HUES64 (cell line): ENCODE measurements at regions not wholly inside any gene's neighbourhood (a gene's known extent, or its start where the extent isn't known, plus 50 kb on each side); places are given as distances from the start of the nearest gene placed in this dataset.

Experiments
- H3K27ac ChIP-seq: 2 replicates; pipeline ENCODE4 v1.7.0; 2013; ENCODE audit warnings: low read depth, low read length, inconsistent platforms
- H3K27me3 ChIP-seq: 2 replicates; pipeline ENCODE4 v1.6.1; 2013; ENCODE audit warnings: mild to moderate bottlenecking, low read length; ENCODE audit not compliant: insufficient read depth
- H3K36me3 ChIP-seq: 2 replicates; pipeline ENCODE4 v1.6.1; 2013; ENCODE audit warnings: mild to moderate bottlenecking, low read length; ENCODE audit not compliant: insufficient read depth
- H3K4me1 ChIP-seq: 2 replicates; pipeline ENCODE4 v1.6.1; 2013; ENCODE audit warnings: mild to moderate bottlenecking, low read length, moderate library complexity; ENCODE audit not compliant: insufficient read depth
- H3K4me3 ChIP-seq: 2 replicates; pipeline ENCODE4 v1.5.1; 2013; ENCODE audit warnings: mild to moderate bottlenecking, low read length, moderate library complexity
- H3K9ac ChIP-seq: 2 replicates; pipeline ENCODE4 v1.6.1; 2013; ENCODE audit warnings: mild to moderate bottlenecking, low read depth, low read length
- H3K9me3 ChIP-seq: 2 replicates; pipeline ENCODE4 v1.6.1; 2013; ENCODE audit warnings: low read depth, low read length; ENCODE audit not compliant: insufficient read depth
- WGBS: fragments of 150-250, 120-280 bp; methylation state at CpG from one replicate; pipeline ENCODE4 v1.1.7; 2013; ENCODE audit warnings: missing lambda C conversion rate; 5-methylcytosine and 5-hydroxymethylcytosine counted together

GRCh38 chr10:65291286-65291685, 1634.5 kb upstream of the LRRTM3 start:
- Histone ChIP-seq H3K4me3 (no peak overlapping the region), H3K9ac (no peak overlapping the region), H3K4me1 (peaks cover 13% of the 10 kb centered on the region; the same call in 1 of the 2 replicates), H3K27ac (no peak overlapping the region), H3K27me3 (no peaks in the 10 kb centered on the region), H3K9me3 (no peaks in the 10 kb centered on the region), H3K36me3 (no peaks in the 10 kb centered on the region)
- WGBS = no CpG with 5 or more reads among the region's 1 CpG

GRCh38 chr10:65292551-65292950, 1633.3 kb upstream of the LRRTM3 start:
- Histone ChIP-seq H3K9me3 (no peaks in the 10 kb centered on the region), H3K4me1 (peaks cover 13% of the 10 kb centered on the region; the same call in 1 of the 2 replicates), H3K9ac (no peak overlapping the region), H3K27me3 (no peaks in the 10 kb centered on the region), H3K36me3 (no peaks in the 10 kb centered on the region), H3K27ac (no peak overlapping the region), H3K4me3 (no peak overlapping the region)
- 99% methylated on average over 3 of the region's 3 CpGs for WGBS

- 40% methylated on average over 1 of the region's 1 CpG for WGBS
- H3K4me1 ChIP-seq = peaks cover 13% of the 10 kb centered on the region; the same call in 1 of the 2 replicates
- H3K9me3 ChIP-seq = no peaks in the 10 kb centered on the region
- no peaks in the 10 kb centered on the region for H3K27me3 ChIP-seq
- no peak overlapping the region for H3K9ac ChIP-seq
- H3K4me3 ChIP-seq = no peak overlapping the region
- H3K36me3 ChIP-seq = no peaks in the 10 kb centered on the region
- H3K27ac ChIP-seq = peak overlapping the region; percentile 41
Observed at GRCh38 chr10:65294329-65294728, 1631.5 kb upstream of the LRRTM3 start.

- no peaks in the 10 kb centered on the region for H3K27me3 ChIP-seq
- H3K27ac ChIP-seq = no peak overlapping the region
- 100% methylated on average over 3 of the region's 3 CpGs for WGBS
- H3K4me1 ChIP-seq = no peaks in the 10 kb centered on the region
- H3K36me3 ChIP-seq = no peaks in the 10 kb centered on the region
- H3K9me3 ChIP-seq = no peaks in the 10 kb centered on the region
- no peak overlapping the region for H3K4me3 ChIP-seq
- no peak overlapping the region for H3K9ac ChIP-seq
Observed at GRCh38 chr10:65301181-65301580, 1624.7 kb upstream of the LRRTM3 start.

GRCh38 chr10:65306201-65306600, 1619.6 kb upstream of the LRRTM3 start:
- H3K27me3 ChIP-seq = no peaks in the 10 kb centered on the region
- H3K9me3 ChIP-seq = no peaks in the 10 kb centered on the region
- no peaks in the 10 kb centered on the region for H3K36me3 ChIP-seq
- WGBS = no CpG with 5 or more reads among the region's 2 CpGs
- H3K27ac ChIP-seq = no peak overlapping the region
- H3K4me1 ChIP-seq = no peaks in the 10 kb centered on the region
- no peak overlapping the region for H3K4me3 ChIP-seq
- no peak overlapping the region for H3K9ac ChIP-seq

GRCh38 chr10:65312876-65313275, 1613.0 kb upstream of the LRRTM3 start:
- H3K4me1 ChIP-seq = peaks cover 6% of the 10 kb centered on the region; the same call in 1 of the 2 replicates
- H3K27me3 ChIP-seq = no peaks in the 10 kb centered on the region
- no peaks in the 10 kb centered on the region for H3K36me3 ChIP-seq
- no peak overlapping the region for H3K27ac ChIP-seq
- no peaks in the 10 kb centered on the region for H3K9me3 ChIP-seq
- H3K9ac ChIP-seq = no peak overlapping the region
- H3K4me3 ChIP-seq = no peak overlapping the region

GRCh38 chr10:65313406-65313805, 1612.4 kb upstream of the LRRTM3 start:
- Histone ChIP-seq H3K27me3 (no peaks in the 10 kb centered on the region), H3K27ac (no peak overlapping the region)
- WGBS = 88% methylated on average over 1 of the region's 2 CpGs

GRCh38 chr10:65314253-65314652, 1611.6 kb upstream of the LRRTM3 start:
- Histone ChIP-seq H3K4me1 (peaks cover 7% of the 10 kb centered on the region), H3K9ac (no peak overlapping the region), H3K4me3 (no peak overlapping the region), H3K36me3 (no peaks in the 10 kb centered on the region), H3K27ac (no peak overlapping the region), H3K27me3 (no peaks in the 10 kb centered on the region), H3K9me3 (no peaks in the 10 kb centered on the region)
- WGBS = 85% methylated on average over 3 of the region's 3 CpGs

More at GRCh38 chr10:65313406-65313805, 1612.4 kb upstream of the LRRTM3 start:
- H3K9ac ChIP-seq = no peak overlapping the region
- H3K4me1 ChIP-seq = peaks cover 6% of the 10 kb centered on the region; the same call in 1 of the 2 replicates
- H3K36me3 ChIP-seq = no peaks in the 10 kb centered on the region
- H3K9me3 ChIP-seq = no peaks in the 10 kb centered on the region
- H3K4me3 ChIP-seq = no peak overlapping the region

- Histone ChIP-seq H3K9ac (no peak overlapping the region), H3K27ac (no peak overlapping the region), H3K4me3 (no peak overlapping the region), H3K36me3 (no peaks in the 10 kb centered on the region), H3K27me3 (no peaks in the 10 kb centered on the region), H3K9me3 (no peaks in the 10 kb centered on the region), H3K4me1 (peaks cover 13% of the 10 kb centered on the region)
- 89% methylated on average over 5 of the region's 5 CpGs for WGBS
Observed at GRCh38 chr10:65319493-65319892, 1606.3 kb upstream of the LRRTM3 start.

GRCh38 chr10:65320236-65321026, 1605.4 kb upstream of the LRRTM3 start:
- H3K9me3 ChIP-seq = no peaks in the 10 kb centered on the region
- WGBS = 68% methylated on average over 2 of the region's 3 CpGs
- no peak overlapping the region for H3K9ac ChIP-seq
- H3K4me1 ChIP-seq = peaks cover 17% of the 10 kb centered on the region
- H3K27me3 ChIP-seq = no peaks in the 10 kb centered on the region
- H3K36me3 ChIP-seq = no peaks in the 10 kb centered on the region
- no peak overlapping the region for H3K27ac ChIP-seq
- H3K4me3 ChIP-seq = no peak overlapping the region

GRCh38 chr10:65323802-65324201, 1602.0 kb upstream of the LRRTM3 start:
- no peaks in the 10 kb centered on the region for H3K9me3 ChIP-seq
- peaks cover 31% of the 10 kb centered on the region for H3K4me1 ChIP-seq
- WGBS = 95% methylated on average over 6 of the region's 6 CpGs

More at GRCh38 chr10:65323802-65324201, 1602.0 kb upstream of the LRRTM3 start:
- Histone ChIP-seq H3K36me3 (no peaks in the 10 kb centered on the region), H3K9ac (no peak overlapping the region), H3K27ac (no peak overlapping the region), H3K27me3 (no peaks in the 10 kb centered on the region), H3K4me3 (no peak overlapping the region)
